Stimulated activated CD8-positive, alpha-beta memory T cell treated with anti-CD3 and anti-CD28 coated beads, Interleukin-7, amount 100 ng/mL, for 4 hours (primary cell): ENCODE measurements at regions not wholly inside any gene's neighbourhood (a gene's known extent, or its start where the extent isn't known, plus 50 kb on each side); places are given as distances from the start of the nearest gene placed in this dataset.

Experiments
- DNase-seq, 2 donors: peaks; one replicate each; pipeline ENCODE4 v3.0.0-alpha.2; 2020; ENCODE audit warnings: low read depth in 2 of 2

GRCh38 chr12:66910366-66910974 is 231.6 kb upstream of the GRIP1 start:
- DNase-seq = no peak

GRCh38 chr12:66915306-66915904 is 236.5 kb upstream of the GRIP1 start:
- no peak for DNase-seq

- no peak for DNase-seq
Observed at GRCh38 chr12:66916189-66916588, 237.3 kb upstream of the GRIP1 start.

- no peak for DNase-seq
Observed at GRCh38 chr12:66919466-66919865, 240.6 kb upstream of the GRIP1 start.

GRCh38 chr12:66920205-66920604 is 241.3 kb upstream of the GRIP1 start:
- no peak for DNase-seq

- no peak for DNase-seq
Observed at GRCh38 chr12:66921151-66921550, 242.3 kb upstream of the GRIP1 start.

GRCh38 chr12:66925083-66925482 is 246.2 kb upstream of the GRIP1 start:
- DNase-seq = no peak

GRCh38 chr12:66929121-66929520 is 250.2 kb upstream of the GRIP1 start:
- DNase-seq = no peak

- DNase-seq = no peak
Observed at GRCh38 chr12:66931091-66931490, 252.2 kb upstream of the GRIP1 start.

- DNase-seq = no peak
Observed at GRCh38 chr12:66932126-66932525, 253.2 kb upstream of the GRIP1 start.

- no peak for DNase-seq
Observed at GRCh38 chr12:66934302-66935062, 255.6 kb upstream of the GRIP1 start.

- DNase-seq = no peak
Observed at GRCh38 chr12:66941150-66941549, 262.3 kb upstream of the GRIP1 start.

GRCh38 chr12:66942741-66943465 is 264.0 kb upstream of the GRIP1 start:
- DNase-seq = no peak

- DNase-seq = no peak
Observed at GRCh38 chr12:66944365-66944764, 265.5 kb upstream of the GRIP1 start.

GRCh38 chr12:66945189-66945817 is 266.4 kb upstream of the GRIP1 start:
- no peak for DNase-seq

- DNase-seq = no peak
Observed at GRCh38 chr12:66947119-66947518, 268.2 kb upstream of the GRIP1 start.

- no peak for DNase-seq
Observed at GRCh38 chr12:66952668-66953067, 273.8 kb upstream of the GRIP1 start.

- no peak for DNase-seq
Observed at GRCh38 chr12:66956300-66956699, 277.4 kb upstream of the GRIP1 start.

GRCh38 chr12:66959276-66959675 is 280.4 kb upstream of the GRIP1 start:
- DNase-seq = no peak

- no peak for DNase-seq
Observed at GRCh38 chr12:66960006-66960405, 281.1 kb upstream of the GRIP1 start.

- no peak for DNase-seq
Observed at GRCh38 chr12:66960704-66961690, 282.1 kb upstream of the GRIP1 start.
